ENCODE measurements at regions not wholly inside any gene's neighbourhood (a gene's known extent, or its start where the extent isn't known, plus 50 kb on each side); places are given as distances from the start of the nearest gene placed in this dataset.

GRCh38 chr3:150114873-150115540 is 144.3 kb upstream of the PFN2 start:
- intact Hi-C loops (cut with DNase I), result no loop called here
- H3K27ac ChIP-seq, result peak overlapping the region; percentile 23 to 60

GRCh38 chr3:150114273-150114672 is 143.6 kb upstream of the PFN2 start:
- Histone ChIP-seq H3K36me3 (no peaks in the 10 kb centered on the region), H3K27me3 (no peaks in the 10 kb centered on the region), H3K9me3 (no peaks in the 10 kb centered on the region), H3K27ac (peak overlapping the region in 1 of 2 donors; percentile 60), H3K4me3 (no peak overlapping the region), H3K4me1 (peaks cover 2 to 4% of the 10 kb centered on the region in 2 donors)
- intact Hi-C loops (cut with DNase I), result no loop called here
- TF ChIP-seq, protein P1, sequence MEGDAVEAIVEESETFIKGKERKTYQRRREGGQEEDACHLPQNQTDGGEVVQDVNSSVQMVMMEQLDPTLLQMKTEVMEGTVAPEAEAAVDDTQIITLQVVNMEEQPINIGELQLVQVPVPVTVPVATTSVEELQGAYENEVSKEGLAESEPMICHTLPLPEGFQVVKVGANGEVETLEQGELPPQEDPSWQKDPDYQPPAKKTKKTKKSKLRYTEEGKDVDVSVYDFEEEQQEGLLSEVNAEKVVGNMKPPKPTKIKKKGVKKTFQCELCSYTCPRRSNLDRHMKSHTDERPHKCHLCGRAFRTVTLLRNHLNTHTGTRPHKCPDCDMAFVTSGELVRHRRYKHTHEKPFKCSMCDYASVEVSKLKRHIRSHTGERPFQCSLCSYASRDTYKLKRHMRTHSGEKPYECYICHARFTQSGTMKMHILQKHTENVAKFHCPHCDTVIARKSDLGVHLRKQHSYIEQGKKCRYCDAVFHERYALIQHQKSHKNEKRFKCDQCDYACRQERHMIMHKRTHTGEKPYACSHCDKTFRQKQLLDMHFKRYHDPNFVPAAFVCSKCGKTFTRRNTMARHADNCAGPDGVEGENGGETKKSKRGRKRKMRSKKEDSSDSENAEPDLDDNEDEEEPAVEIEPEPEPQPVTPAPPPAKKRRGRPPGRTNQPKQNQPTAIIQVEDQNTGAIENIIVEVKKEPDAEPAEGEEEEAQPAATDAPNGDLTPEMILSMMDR (IDR thresholded peaks at IDR 0.05), result no peak
- no peak for DNase-seq (ENCODE audit: low spot score in 2 of 2)

More at GRCh38 chr3:150114873-150115540, 144.3 kb upstream of the PFN2 start:
- TF ChIP-seq, protein P1 (IDR thresholded peaks at IDR 0.05), result no peak
- Histone ChIP-seq H3K9me3 (no peaks in the 10 kb centered on the region), H3K4me3 (no peak overlapping the region), H3K36me3 (no peaks in the 10 kb centered on the region), H3K4me1 (peaks cover 2 to 4% of the 10 kb centered on the region in 2 donors), H3K27me3 (no peaks in the 10 kb centered on the region)
- DNase-seq (ENCODE audit: low spot score in 2 of 2), result no peak

DNA sequence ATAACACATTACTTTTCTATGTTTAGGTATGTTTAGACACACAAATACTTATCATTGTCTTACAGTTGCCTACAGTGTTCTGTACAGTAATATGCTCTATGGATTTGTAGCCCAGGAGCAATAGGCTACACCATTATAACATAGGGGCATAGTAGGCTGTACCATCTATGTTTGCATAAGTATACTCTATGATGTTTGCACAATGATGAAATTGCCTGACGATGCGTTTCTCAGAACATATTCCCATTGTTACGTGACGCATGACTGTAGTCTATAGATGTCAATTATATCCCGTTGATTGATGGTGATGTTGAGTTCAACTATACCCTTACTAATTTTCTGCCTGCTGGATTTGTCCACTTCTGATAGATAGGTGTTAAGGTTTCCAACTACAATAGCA is 139.4 kb upstream of the PFN2 start:
- DNase-seq (ENCODE audit: low spot score in 2 of 2), result no peak
- TF ChIP-seq, protein P1 (IDR thresholded peaks at IDR 0.05), result no peak
- intact Hi-C loops (cut with DNase I), result no loop called here

GRCh38 chr3:150107429-150108175 is 136.9 kb upstream of the PFN2 start:
- Histone ChIP-seq H3K4me1 (peaks cover 0 to 13% of the 10 kb centered on the region in 2 donors), H3K27ac (peak overlapping the region in 1 of 2 donors; percentile 26), H3K9me3 (no peaks in the 10 kb centered on the region), H3K27me3 (no peaks in the 10 kb centered on the region), H3K4me3 (no peak overlapping the region), H3K36me3 (no peaks in the 10 kb centered on the region)
- intact Hi-C loops (cut with DNase I), result no loop called here
- no peak for DNase-seq (ENCODE audit: low spot score in 2 of 2)
- TF ChIP-seq, protein P1 (IDR thresholded peaks at IDR 0.05), result no peak

More for the DNA sequence above, 139.4 kb upstream of the PFN2 start:
- Histone ChIP-seq H3K4me3 (no peak overlapping the region), H3K4me1 (peaks cover under 1 to 13% of the 10 kb centered on the region in 2 donors), H3K36me3 (no peaks in the 10 kb centered on the region), H3K9me3 (no peaks in the 10 kb centered on the region), H3K27me3 (no peaks in the 10 kb centered on the region), H3K27ac (no peak overlapping the region)

- H3K4me3 ChIP-seq, result no peak overlapping the region
- TF ChIP-seq, protein P1 (IDR thresholded peaks at IDR 0.05), result no peak
- intact Hi-C loops (cut with DNase I), result no loop called here
These were observed 136.2 kb upstream of the PFN2 start for GRCh38 chr3:150106740-150107428.

More at GRCh38 chr3:150106740-150107428, 136.2 kb upstream of the PFN2 start:
- Histone ChIP-seq H3K36me3 (no peaks in the 10 kb centered on the region), H3K27ac (peak overlapping the region in 1 of 2 donors; percentile 26), H3K27me3 (no peaks in the 10 kb centered on the region), H3K9me3 (no peaks in the 10 kb centered on the region), H3K4me1 (peaks cover 0 to 13% of the 10 kb centered on the region in 2 donors)
- DNase-seq (ENCODE audit: low spot score in 2 of 2), result no peak

All from ascending aorta (tissue), 2 donors.